SKM-1 (cell line): ENCODE measurements at regions not wholly inside any gene's neighbourhood (a gene's known extent, or its start where the extent isn't known, plus 50 kb on each side); places are given as distances from the start of the nearest gene placed in this dataset.
"Not testable (repeated sequence)": the region's sequence is repeated elsewhere in the genome, so short reads cannot be mapped to it uniquely, and the experiment has no call there.

ENCODE experiments used
- DNase-seq: peaks from one replicate; lab custom pipeline; 2025; ENCODE audit not compliant: unreplicated experiment; lab: John Stamatoyannopoulos, UW

- peak; percentile 4 for DNase-seq
These were observed 50.8 kb upstream of the PCSK1 start for GRCh38 chr5:96483878-96484277.

GRCh38 chr5:96487859-96488258, 54.8 kb upstream of the PCSK1 start:
- no peak for DNase-seq

GRCh38 chr5:96489532-96489931, 56.5 kb upstream of the PCSK1 start:
- DNase-seq: no peak

GRCh38 chr5:96492459-96493047, 59.5 kb upstream of the PCSK1 start:
- DNase-seq: no peak

GRCh38 chr5:96493219-96493790, 60.3 kb upstream of the PCSK1 start:
- no peak for DNase-seq

GRCh38 chr5:96495412-96495811, 62.4 kb upstream of the PCSK1 start:
- not testable (repeated sequence) for DNase-seq

GRCh38 chr5:96497027-96497426, 64.0 kb upstream of the PCSK1 start:
- not testable (repeated sequence) for DNase-seq

- no peak for DNase-seq
These were observed 66.8 kb upstream of the PCSK1 start for GRCh38 chr5:96499753-96500345.

- DNase-seq: no peak
These were observed 69.1 kb upstream of the PCSK1 start for GRCh38 chr5:96501991-96502646.

GRCh38 chr5:96503501-96504236, 70.6 kb upstream of the PCSK1 start:
- DNase-seq: no peak

GRCh38 chr5:96506376-96506775, 73.3 kb upstream of the PCSK1 start:
- DNase-seq: no peak

- no peak for DNase-seq
These were observed 73.9 kb upstream of the PCSK1 start for GRCh38 chr5:96506866-96507527.

GRCh38 chr5:96509316-96509715, 76.3 kb upstream of the PCSK1 start:
- DNase-seq: no peak

GRCh38 chr5:96509721-96510350, 76.8 kb upstream of the PCSK1 start:
- DNase-seq: no peak

GRCh38 chr5:96516631-96517071, 83.6 kb upstream of the PCSK1 start:
- no peak for DNase-seq

- DNase-seq: no peak
These were observed 84.2 kb upstream of the PCSK1 start for GRCh38 chr5:96517295-96517694.

GRCh38 chr5:96520345-96520744, 87.3 kb upstream of the PCSK1 start:
- no peak for DNase-seq

GRCh38 chr5:96522635-96523355, 89.7 kb upstream of the PCSK1 start:
- DNase-seq: no peak

GRCh38 chr5:96527768-96528661, 95.0 kb upstream of the PCSK1 start:
- no peak for DNase-seq
